Neural progenitor cell (in vitro differentiated cells): ENCODE measurements at regions not wholly inside any gene's neighbourhood (a gene's known extent, or its start where the extent isn't known, plus 50 kb on each side); places are given as distances from the start of the nearest gene placed in this dataset.

Experiments used
- CTCF ChIP-seq: fragments of 200-600 bp; sonication (generic); IDR thresholded peaks from 2 replicates; pipeline ENCODE4 v1.5.1; 2017; ENCODE audit warnings: antibody characterized with exemption, mild to moderate bottlenecking
- EZH2 ChIP-seq: fragments of 200-600 bp; sonication (generic); IDR thresholded peaks from 2 replicates; pipeline ENCODE4 v1.6.1; 2017; ENCODE audit warnings: antibody characterized with exemption, mild to moderate bottlenecking, moderate library complexity
- EZH2phosphoT487 ChIP-seq: fragments of 200-600 bp; sonication (generic); IDR thresholded peaks from 2 replicates; pipeline ENCODE4 v1.6.1; 2017; ENCODE audit warnings: antibody characterized with exemption

GRCh38 chr10:20521186-20521585, 375.9 kb downstream of the NEBL start:
- no peak for TF ChIP-seq CTCF
- no peak for TF ChIP-seq EZH2
- TF ChIP-seq EZH2phosphoT487, result no peak
